GM12892 (cell line): ENCODE measurements at regions not wholly inside any gene's neighbourhood (a gene's known extent, or its start where the extent isn't known, plus 50 kb on each side); places are given as distances from the start of the nearest gene placed in this dataset.

Experiments used
- POLR2A ChIP-seq: IDR thresholded peaks from 2 replicates; pipeline ENCODE4 v1.6.1; 2011; ENCODE audit warnings: low read depth, low read length, control low read depth
- POLR2AphosphoS5 ChIP-seq: IDR thresholded peaks from 2 replicates; pipeline ENCODE4 v1.6.1; 2011; ENCODE audit warnings: low read depth, low read length, control low read depth

GRCh38 chr5:102582696-102583095 lies 83.9 kb upstream of the SLCO6A1 start:
- TF ChIP-seq POLR2AphosphoS5, result no peak
- no peak for TF ChIP-seq POLR2A
